Limb (tissue), 2 donors: ENCODE measurements at regions not wholly inside any gene's neighbourhood (a gene's known extent, or its start where the extent isn't known, plus 50 kb on each side); places are given as distances from the start of the nearest gene placed in this dataset.
"Not testable (repeated sequence)": the region's sequence is repeated elsewhere in the genome, so short reads cannot be mapped to it uniquely, and the experiment has no call there.

Experiments
- DNase-seq, 2 donors: peaks; one replicate each; pipeline ENCODE4 v3.0.0-alpha.2; 2016; ENCODE audit errors: extremely low spot score in 2 of 2

DNA sequence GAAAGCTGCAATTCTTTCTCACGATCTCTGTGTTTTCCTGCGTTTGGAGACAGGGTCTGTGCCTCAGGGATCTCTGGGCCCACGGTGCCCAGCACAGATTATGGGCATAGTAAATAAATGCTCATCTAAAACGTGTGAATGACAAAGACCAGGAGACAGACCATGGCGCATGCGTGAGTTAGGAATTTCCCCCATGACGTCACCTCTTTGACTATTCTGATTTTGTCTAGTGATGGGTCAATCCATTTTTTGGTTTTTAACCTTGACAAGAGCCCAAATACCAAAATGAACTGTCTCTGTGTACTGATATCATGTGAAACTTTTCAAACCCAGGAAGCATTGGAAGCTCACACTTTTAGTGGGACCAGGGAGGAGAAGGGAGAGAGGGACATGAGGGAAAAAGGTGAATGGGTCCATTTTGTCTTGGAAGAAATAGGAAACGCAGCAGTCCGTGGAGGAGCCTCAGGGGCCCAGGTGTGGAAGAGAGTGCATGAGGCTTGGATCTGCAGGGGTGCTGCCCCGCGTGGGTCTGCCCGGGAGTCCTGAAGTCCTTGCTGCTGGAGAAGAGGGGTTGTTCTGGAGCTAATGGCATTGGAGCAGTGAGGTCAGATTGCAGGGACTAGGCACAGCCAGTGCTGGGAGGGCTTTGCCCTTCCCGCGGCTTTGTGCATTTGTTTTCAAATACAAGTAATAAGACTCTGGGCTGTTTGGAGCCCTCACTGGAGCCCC, 172.2 kb downstream of the ASB1 start:
- no peak for DNase-seq

- DNase-seq, result no peak
These were observed 173.1 kb downstream of the ASB1 start for GRCh38 chr2:238599549-238600505.

GRCh38 chr2:238600506-238601432, 174.0 kb downstream of the ASB1 start:
- DNase-seq, result no peak

DNA sequence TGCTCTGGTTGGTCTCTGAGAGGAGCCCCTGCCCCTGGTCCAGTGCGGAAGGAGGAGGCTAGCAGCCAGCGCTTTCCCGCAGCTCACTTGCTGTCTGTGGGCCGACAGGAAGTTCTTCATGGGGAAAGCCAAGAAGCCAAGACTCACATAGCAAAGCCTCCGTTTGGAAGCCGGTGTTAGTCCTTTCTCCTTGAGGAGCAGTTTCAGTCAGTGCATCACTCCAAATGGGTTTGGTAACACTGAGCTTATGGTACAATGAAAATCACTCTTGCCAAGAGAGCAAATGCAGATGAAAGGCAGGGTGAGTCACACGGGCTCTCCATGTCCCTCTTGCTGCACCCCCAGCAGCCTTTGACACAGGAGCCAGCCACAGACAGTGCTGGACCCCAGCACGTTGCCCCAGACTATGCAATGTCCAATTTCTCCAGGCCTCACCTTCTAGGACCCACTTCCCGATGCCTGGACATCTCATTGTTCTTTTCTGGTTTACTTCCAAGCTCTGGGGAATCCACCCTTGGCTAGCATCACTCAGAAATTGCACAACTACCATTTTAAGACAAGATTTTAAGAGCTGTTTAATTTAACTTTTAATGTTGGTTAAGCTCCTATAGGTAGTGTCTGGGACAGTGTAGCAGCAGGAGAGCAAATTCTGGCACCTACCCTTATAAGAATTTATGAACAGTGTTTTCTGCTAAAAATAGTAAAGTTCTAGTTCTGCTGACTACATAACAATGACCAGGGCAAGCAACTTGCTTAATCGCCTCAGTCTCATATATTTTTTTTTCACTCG, 174.9 kb downstream of the ASB1 start:
- DNase-seq, result no peak

DNA sequence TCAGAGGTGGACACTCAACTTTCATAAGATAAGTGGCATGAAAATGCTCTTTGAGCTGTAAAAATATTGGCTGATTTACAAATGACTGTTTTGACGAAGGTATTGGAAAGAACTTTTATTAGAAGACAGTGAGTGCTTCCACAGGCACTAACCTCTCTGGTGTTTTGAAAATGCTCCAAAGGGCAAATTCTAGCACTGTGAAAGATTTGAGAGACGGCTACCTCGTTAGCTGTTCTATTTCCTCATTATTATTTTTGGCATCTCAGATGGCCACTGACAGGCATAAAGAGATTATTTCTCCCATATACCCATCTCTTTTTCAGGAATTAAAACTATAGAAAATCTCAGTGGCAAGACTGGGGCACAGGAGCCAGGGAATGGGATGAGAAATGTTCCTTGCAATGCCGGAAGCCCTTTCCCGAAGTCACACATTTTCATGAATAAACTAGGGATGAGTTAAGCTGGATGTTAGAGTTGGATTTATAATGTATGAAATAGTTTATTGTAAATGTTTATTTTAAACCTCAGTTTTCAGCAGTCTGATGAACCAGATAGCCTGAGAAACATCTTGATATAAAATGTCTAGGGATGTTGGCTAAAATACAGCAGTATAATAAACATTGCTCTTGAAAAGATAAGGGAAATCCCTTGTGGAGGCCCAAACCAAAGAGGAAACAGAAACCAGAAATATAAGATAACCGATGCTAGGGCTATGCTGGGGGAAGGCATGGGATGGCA, 175.7 kb downstream of the ASB1 start:
- DNase-seq, result no peak

DNA sequence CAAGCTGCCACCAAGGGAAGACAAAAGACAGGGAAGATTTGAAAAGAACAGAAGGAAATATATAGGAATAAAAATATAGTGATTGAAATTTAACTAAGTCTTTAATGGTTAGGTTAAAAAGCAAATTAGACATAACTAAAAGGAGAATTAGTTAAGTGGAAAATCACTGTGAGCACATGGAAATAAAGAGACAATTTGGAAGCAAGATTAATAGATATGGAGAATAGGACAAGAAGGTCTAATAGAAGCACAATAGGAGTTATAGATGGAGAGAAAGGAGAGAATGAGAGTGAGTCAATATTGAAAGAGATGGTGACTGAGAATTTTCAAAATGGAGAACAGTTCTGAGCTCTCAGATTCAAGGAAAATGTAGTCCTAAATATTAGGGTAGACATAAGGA, 176.9 kb downstream of the ASB1 start:
- no peak for DNase-seq

DNA sequence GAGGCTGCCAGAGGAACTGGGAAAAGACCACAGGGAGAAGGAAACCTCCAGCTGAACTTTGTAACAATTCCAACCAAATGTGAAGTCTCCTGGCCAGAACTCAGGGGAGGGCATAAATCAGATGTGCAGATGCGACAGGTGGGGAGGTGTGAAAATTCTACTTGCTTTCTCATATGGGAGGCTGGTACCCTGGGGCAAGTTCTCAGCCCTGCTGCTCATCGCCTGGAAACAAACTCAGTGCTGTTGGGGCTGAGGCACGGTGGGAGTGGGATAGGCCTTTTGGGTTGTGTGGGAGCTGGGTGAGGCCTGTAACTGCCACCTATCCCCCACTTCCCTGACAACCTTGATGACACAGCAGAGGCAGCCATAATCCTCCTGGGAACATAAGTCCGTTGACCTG, 179.6 kb downstream of the ASB1 start:
- DNase-seq, result no peak

DNA sequence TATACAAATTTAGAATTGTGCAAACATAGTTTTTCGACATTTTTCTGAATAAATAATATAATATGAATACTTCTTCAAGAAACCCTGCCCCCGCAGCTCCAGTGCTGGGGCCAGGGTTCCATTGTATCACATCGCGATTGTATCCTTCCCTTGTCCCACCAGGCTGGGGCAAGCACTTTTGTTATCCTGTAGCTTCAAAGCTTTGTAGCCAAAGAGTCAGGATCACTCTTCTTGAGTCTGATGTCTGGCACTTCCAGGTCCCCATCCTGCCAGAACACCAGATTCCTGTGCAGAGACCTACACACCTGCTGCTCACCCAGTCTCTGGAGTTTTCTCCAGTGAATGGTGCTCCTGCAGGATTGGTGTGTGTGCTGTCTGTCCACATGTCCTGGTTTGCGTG, 186.9 kb downstream of the ASB1 start:
- no peak for DNase-seq

DNA sequence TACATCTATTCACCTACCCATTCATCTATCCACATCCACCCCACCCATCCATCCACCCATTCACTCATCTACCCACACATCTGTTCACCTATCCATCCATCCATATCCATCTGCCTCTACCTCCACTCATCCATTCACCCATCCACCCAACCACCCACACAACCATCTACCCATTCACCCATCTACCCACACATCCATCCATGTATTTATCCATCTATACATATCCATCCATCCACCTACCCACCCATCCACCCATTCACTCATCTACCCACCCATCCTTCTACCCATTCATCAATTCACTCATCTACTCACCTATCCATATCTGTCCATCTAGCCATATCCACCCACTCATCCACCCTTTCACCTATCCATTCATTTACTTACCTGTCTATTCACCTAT, 187.6 kb downstream of the ASB1 start:
- no peak for DNase-seq

- no peak for DNase-seq
These were observed 188.5 kb downstream of the ASB1 start for GRCh38 chr2:238615187-238615586.

- DNase-seq, result no peak
These were observed 190.0 kb downstream of the ASB1 start for GRCh38 chr2:238616681-238617080.

DNA sequence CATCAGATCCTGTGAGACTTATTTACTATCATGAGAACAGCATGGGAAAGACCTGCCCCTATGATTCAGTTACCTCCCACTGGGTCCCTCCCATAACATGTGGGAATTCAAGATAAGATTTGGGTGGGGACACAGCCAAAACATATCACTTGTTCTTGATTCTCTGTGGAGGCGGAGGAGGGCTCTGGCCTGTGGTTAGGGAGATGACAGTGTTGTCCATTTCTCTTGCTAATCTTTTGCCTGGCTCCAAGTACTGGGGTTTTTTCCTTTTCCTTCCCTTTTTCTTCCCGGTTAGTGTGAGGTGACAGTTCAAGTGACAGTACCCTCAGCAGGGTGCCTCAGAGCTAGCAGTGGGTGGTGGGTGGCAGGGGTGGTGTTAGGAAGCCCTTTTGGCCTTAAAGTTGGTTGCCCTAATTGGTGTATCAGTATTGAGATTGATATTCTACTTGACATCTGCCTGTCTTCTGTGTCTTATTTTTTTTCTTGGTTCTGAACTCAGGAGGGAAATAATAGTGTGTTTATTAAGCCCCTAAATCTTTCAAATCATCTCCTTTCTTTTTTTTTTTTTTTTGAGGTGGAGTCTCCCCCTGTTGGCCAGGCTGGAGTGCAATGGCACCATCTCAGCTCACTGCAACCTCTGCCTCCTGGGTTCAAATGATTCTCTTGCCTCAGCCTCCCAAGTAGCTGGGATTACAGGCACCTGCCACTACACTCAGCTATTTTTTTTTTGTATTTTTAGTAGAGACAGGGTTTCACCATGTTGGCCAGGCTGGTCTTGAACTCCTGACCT, 192.0 kb downstream of the ASB1 start:
- not testable (repeated sequence) for DNase-seq

DNA sequence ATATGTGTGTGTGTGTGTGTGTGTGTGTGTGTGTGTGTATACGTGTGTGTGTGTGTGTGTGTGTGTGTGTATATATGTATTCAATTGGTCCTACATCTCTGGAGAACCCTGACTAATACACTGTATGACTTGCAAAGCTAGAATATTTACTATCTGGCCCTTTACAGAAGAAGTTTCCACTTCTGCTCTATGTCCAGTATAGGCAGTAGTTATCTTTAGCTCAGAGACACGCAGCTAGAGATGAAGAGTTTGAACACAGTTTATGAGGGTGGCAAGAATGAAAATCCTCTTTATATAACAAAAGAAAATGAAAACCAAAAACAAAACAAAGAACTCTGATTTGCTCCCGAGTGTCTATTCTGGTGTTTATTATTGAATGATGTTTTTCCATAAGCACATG, 201.2 kb downstream of the ASB1 start:
- DNase-seq, result no peak

- no peak for DNase-seq
These were observed 202.3 kb downstream of the ASB1 start for GRCh38 chr2:238629064-238629463.

- DNase-seq, result no peak
These were observed 204.9 kb downstream of the ASB1 start for GRCh38 chr2:238631491-238632180.

GRCh38 chr2:238632181-238633060, 205.7 kb downstream of the ASB1 start:
- no peak for DNase-seq

DNA sequence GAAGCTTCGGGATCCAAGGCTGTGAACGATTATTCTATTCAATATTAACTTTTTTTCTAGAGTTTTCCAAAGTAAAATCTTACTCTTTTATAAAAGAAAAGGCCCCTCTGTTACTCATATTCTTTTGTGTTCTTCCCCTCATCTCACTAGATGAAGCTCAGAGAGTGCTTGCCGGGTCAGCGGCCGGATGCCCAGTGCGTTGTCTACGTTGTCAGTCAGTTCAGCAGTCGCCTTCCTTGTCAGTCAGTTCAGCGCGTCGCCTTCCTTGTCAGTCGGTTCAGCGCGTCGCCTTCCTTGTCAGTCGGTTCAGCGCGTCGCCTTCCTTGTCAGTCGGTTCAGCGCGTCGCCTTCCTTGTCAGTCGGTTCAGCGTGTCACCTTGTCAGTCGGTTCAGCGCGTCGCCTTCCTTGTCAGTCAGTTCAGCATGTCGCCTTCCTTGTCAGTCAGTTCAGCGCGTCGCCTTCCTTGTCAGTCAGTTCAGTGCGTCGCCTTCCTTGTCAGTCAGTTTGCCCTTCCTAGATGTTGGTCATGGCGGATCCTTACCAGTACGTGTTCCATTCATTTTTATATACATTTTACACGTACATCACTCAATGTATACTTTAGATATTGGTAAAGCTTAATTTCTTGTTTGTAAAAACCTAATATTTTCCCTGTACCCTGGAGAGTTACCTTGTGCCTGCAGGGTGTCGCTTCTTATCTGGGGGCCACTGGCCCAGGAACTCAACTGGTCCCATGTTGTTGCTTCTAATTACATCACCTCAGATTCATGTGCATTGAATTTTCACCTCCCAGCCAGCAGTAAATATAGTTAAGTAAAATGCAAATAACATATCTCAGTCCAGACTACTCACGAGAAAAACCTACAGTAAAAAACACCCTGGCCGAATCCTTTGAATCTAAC, 206.9 kb downstream of the ASB1 start:
- no peak for DNase-seq
